PC-9 (cell line): ENCODE measurements at regions not wholly inside any gene's neighbourhood (a gene's known extent, or its start where the extent isn't known, plus 50 kb on each side); places are given as distances from the start of the nearest gene placed in this dataset.

Source experiments
- CTCF ChIP-seq: fragments of 200-600 bp; sonication (generic); conservative IDR thresholded peaks from 2 replicates; pipeline ENCODE4 v1.6.1; 2017; ENCODE audit warnings: mixed run types, antibody characterized with exemption, mild to moderate bottlenecking, moderate library complexity
- EZH2 ChIP-seq: fragments of 200-600 bp; sonication (generic); IDR thresholded peaks from 2 replicates; pipeline ENCODE4 v1.8.0; 2017; ENCODE audit warnings: antibody characterized with exemption, low read depth

DNA sequence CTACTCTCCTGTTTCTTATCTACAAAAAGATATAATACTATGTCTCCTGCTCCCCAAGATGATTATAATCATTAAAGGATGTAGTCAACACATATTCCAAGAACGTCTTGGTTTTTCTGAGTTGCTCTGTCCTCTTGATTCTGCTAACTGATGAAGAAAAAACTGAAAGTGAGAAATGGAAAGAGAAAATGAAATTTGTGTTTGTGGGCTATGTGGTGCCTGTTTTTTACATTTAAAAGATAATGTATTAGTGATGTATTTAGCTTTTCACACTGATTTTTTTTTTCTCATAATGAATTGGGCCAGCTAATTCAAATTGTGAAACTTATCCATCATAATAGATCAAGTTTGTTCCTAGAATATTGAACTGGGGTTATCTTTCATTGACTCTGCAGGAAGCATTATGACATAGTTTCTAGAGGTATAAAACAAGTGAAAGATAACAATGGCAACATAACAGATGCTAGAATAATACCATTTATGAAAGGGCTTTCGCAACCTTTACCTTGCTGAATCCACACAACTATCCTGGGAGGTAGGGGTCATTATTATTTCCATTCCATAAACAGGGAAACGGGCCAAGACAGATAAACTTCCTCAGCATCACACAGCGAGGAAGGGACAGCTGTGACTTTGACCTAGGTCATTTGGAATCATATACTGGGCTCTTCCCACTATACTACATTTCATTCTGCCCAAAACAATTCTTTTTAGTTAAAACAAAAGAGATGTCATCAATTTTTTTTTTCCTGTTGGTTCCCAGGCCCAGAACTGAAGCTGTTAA lies 336.7 kb downstream of the GJA1 start:
- TF ChIP-seq CTCF (no peak), EZH2 (no peak)
